HCT116 (cell line): ENCODE measurements at regions not wholly inside any gene's neighbourhood (a gene's known extent, or its start where the extent isn't known, plus 50 kb on each side); places are given as distances from the start of the nearest gene placed in this dataset.

Experiments
- ATAC-seq: fragments of 200-7000 bp; cut with Tn5 transposase; 2 replicates; pipeline ENCODE4 v1.9.1; 2020; ENCODE audit warnings: mild to moderate bottlenecking, moderate library complexity
- BruUV-seq: library from RNA; stranded (reverse); fragments of 400-500 nt; replicated peaks from 2 replicates; lab custom pipeline; 2021; lab: Mats Ljungman, UMichigan
- CTCF ChIA-PET: fragments of 300-600 bp; sonication (Branson Sonifier 250); formaldehyde crosslinking; loops from one replicate; lab custom pipeline; 2021; ENCODE audit warnings: antibody characterized with exemption; lab: Charles Lee
- POLR2A ChIA-PET: fragments of 300-600, 350-600 bp; sonication (Branson Sonifier 250); formaldehyde crosslinking; loops from one replicate; lab custom pipeline; 2021; ENCODE audit warnings: antibody characterized with exemption; lab: Charles Lee
- RAD21 ChIA-PET, 2 experiments: fragments of 300-600 bp; sonication (Branson Sonifier 250); formaldehyde crosslinking; loops; one replicate each; lab custom pipeline; 2023; ENCODE audit warnings: low total read pairs in 2 of 2; ENCODE audit not compliant: uncharacterized antibody in 2 of 2, unreplicated experiment in 2 of 2, low non-redundant PET in 1 of 2; lab: Charles Lee
- DNase-seq: peaks from one replicate; pipeline ENCODE4 v3.0.0-alpha.2; 2010; ENCODE audit warnings: low read depth, low spot score
- H2AFZ ChIP-seq: fragments of 200-600 bp; shearing (Covaris generic), sonication (generic); 2 replicates; pipeline ENCODE4 v1.6.1; 2017; ENCODE audit warnings: low read depth, mixed run types, mixed read lengths, antibody characterized with exemption, low read length; ENCODE audit not compliant: poor library complexity, severe bottlenecking
- H3K27ac ChIP-seq: 2 replicates; pipeline ENCODE4 v1.5.1; 2012; ENCODE audit warnings: low read depth, low read length
- H3K27me3 ChIP-seq: fragments of 200-600 bp; sonication (generic); 2 replicates; pipeline ENCODE4 v1.6.1; 2016; ENCODE audit warnings: mixed run types, low read length, mixed read lengths; ENCODE audit not compliant: insufficient read depth
- H3K36me3 ChIP-seq, 2 experiments: fragments of 200-500 bp in 1 of 2; fragments of 200-600 bp in 1 of 2; sonication (Bioruptor generic) in 1 of 2; sonication (generic) in 1 of 2; 2 replicates each; pipeline versions ENCODE4 v1.5.1 to v1.6.1; 2014 to 2016; ENCODE audit warnings: low read length in 2 of 2, inconsistent platforms in 1 of 2, mixed read lengths in 1 of 2, mixed run types in 1 of 2; ENCODE audit not compliant: insufficient read depth in 2 of 2, control insufficient read depth in 1 of 2
- H3K4me1 ChIP-seq, 2 experiments: fragments of 200-600 bp in 1 of 2; sonication (generic) in 1 of 2; 2 replicates each; pipeline versions ENCODE4 v1.5.1 to v1.6.1; 2012 to 2017; ENCODE audit warnings: low read length in 2 of 2, inconsistent platforms in 1 of 2, mild to moderate bottlenecking in 1 of 2, mixed read lengths in 1 of 2, mixed run types in 1 of 2, moderate library complexity in 1 of 2; ENCODE audit not compliant: insufficient read depth in 2 of 2, control insufficient read depth in 1 of 2
- H3K4me2 ChIP-seq: fragments of 200-600 bp; sonication (generic); 2 replicates; pipeline ENCODE4 v1.6.1; 2017; ENCODE audit warnings: mixed run types, low read length, mixed read lengths
- H3K4me3 ChIP-seq, 2 experiments: fragments of 200-600 bp in 1 of 2; sonication (generic) in 1 of 2; replicated peaks in 1 of 2; 2 replicates each; pipeline ENCODE4 v1.5.1; 2011 to 2016; ENCODE audit warnings: low read length in 2 of 2, control low read depth in 1 of 2, low read depth in 1 of 2, mild to moderate bottlenecking in 1 of 2, mixed read lengths in 1 of 2, mixed run types in 1 of 2
- H3K79me2 ChIP-seq: fragments of 200-600 bp; sonication (generic); 2 replicates; pipeline ENCODE4 v1.6.1; 2017; ENCODE audit warnings: mild to moderate bottlenecking, mixed run types, low read length, moderate library complexity, mixed read lengths; ENCODE audit not compliant: insufficient read depth
- H3K9ac ChIP-seq: fragments of 200-600 bp; sonication (generic); 2 replicates; pipeline ENCODE4 v1.6.1; 2016; ENCODE audit warnings: low read length, mixed read lengths
- H3K9me2 ChIP-seq: fragments of 200-600 bp; sonication (generic), shearing (Covaris generic); 2 replicates; pipeline ENCODE4 v1.6.1; 2017; ENCODE audit warnings: mixed run types, mild to moderate bottlenecking, moderate library complexity; ENCODE audit not compliant: insufficient read depth
- H3K9me3 ChIP-seq, 2 experiments: fragments of 200-500 bp in 1 of 2; fragments of 200-600 bp in 1 of 2; sonication (Bioruptor generic) in 1 of 2; sonication (generic) in 1 of 2; 2 replicates each; pipeline ENCODE4 v1.6.1; 2014 to 2017; ENCODE audit warnings: low read length in 2 of 2, mixed read lengths in 2 of 2, inconsistent platforms in 1 of 2, low read depth in 1 of 2, mild to moderate bottlenecking in 1 of 2, mixed run types in 1 of 2, moderate library complexity in 1 of 2; ENCODE audit not compliant: control insufficient read depth in 1 of 2, insufficient read depth in 1 of 2
- H4K20me1 ChIP-seq: fragments of 200-600 bp; sonication (generic), shearing (Covaris generic); 2 replicates; pipeline ENCODE4 v1.6.1; 2017; ENCODE audit warnings: mixed run types, mild to moderate bottlenecking, moderate library complexity; ENCODE audit not compliant: insufficient read depth
- EZH2 ChIP-seq: fragments of 200-600 bp; sonication (generic); IDR thresholded peaks from 2 replicates; pipeline ENCODE4 v1.6.1; 2017; ENCODE audit warnings: antibody characterized with exemption, mixed run types
- JUND ChIP-seq: IDR thresholded peaks from 2 replicates; pipeline ENCODE4 v1.6.1; 2012
- MAX ChIP-seq: IDR thresholded peaks from 2 replicates; pipeline ENCODE4 v1.6.1; 2012
- POLR2AphosphoS5 ChIP-seq: IDR thresholded peaks from 2 replicates; pipeline ENCODE4 v1.6.1; 2011; ENCODE audit warnings: mild to moderate bottlenecking, low read depth, low read length, moderate library complexity
- SP1 ChIP-seq: IDR thresholded peaks from 2 replicates; pipeline ENCODE4 v1.6.1; 2012; ENCODE audit warnings: low read depth
- SRF ChIP-seq: IDR thresholded peaks from 2 replicates; pipeline ENCODE4 v1.6.1; 2012; ENCODE audit warnings: low read depth
- TCF7L2 ChIP-seq: IDR thresholded peaks from 2 replicates; pipeline ENCODE4 v1.7.0; 2011; ENCODE audit warnings: borderline replicate concordance, inconsistent platforms; ENCODE audit not compliant: insufficient read depth, insufficient read length; ENCODE audit errors: extremely low read depth
- ZFX ChIP-seq: fragments of 450-650 bp; IDR thresholded peaks from 2 replicates; pipeline ENCODE4 v1.6.1; 2017
- intact Hi-C: fragments of 100-400 bp; cut with micrococcal nuclease; formaldehyde crosslinking; loops from 2 replicates; pipeline ENCODE4 v1.10.0; 2022
- TF ChIP-seq, protein P1 (sequence below), 3 experiments: fragments of 200-600 bp in 1 of 3; sonication (generic) in 1 of 3; IDR thresholded peaks in 2 of 3; conservative IDR thresholded peaks in 1 of 3; 2 replicates each; pipeline ENCODE4 v1.5.1; 2012 to 2017; ENCODE audit warnings: low read depth in 2 of 3, low read length in 2 of 3, antibody characterized with exemption in 1 of 3, borderline replicate concordance in 1 of 3, control low read depth in 1 of 3, mild to moderate bottlenecking in 1 of 3, mixed read lengths in 1 of 3, mixed run types in 1 of 3, moderate library complexity in 1 of 3; ENCODE audit not compliant: insufficient read depth in 1 of 3

DNA sequence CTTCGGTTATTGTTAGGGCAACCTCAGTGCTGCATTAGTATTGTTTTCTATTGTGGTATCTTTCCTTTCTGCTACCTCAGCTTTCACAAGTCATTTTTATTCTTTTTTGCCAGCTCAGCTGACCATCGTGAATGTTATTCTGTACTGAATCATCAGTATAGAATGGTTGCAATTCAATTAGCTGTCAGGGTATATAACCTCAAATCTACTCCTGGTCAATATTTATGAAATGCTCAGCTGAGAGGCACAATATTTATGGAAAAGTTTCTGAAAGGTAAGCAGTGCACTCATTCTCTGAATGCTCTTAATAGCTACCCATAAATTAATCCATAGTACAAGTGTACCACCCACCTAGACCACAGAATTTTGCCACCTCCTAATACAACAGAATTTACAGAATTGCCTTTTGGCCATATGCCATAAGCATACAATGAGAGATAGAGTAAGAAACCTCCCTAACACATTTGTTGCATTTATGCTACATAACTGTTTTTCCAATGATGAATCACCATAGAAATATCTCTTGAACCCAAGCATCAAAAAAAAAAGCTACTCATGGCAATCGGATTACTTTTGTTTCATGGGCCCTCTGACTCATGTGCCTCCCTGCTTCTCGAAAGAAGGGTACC is 732.6 kb upstream of the CHRM3 start:
- Histone ChIP-seq H2AFZ (no peak overlapping the region), H3K4me1 (no peaks in the 10 kb centered on the region), H3K9me3 (peaks cover 6 to 11% of the 10 kb centered on the region in 2 experiments; a peak in 2 of 4 replicates), H3K9me2 (no peaks in the 10 kb centered on the region), H3K79me2 (no peaks in the 10 kb centered on the region), H3K27ac (no peak overlapping the region), H3K27me3 (no peaks in the 10 kb centered on the region), H3K36me3 (no peaks in the 10 kb centered on the region), H4K20me1 (no peaks in the 10 kb centered on the region; the same call in 1 of the 2 replicates), H3K4me2 (no peak overlapping the region), H3K9ac (no peak overlapping the region), H3K4me3 (no peak overlapping the region)
- intact Hi-C loops, result no loop called here
- BruUV-seq, result no TSS peak
- TF ChIP-seq ZFX (no peak), POLR2AphosphoS5 (no peak), MAX (no peak), SP1 (no peak), JUND (no peak), SRF (no peak), TCF7L2 (no peak), EZH2 (no peak)
- TF ChIP-seq, protein P1, sequence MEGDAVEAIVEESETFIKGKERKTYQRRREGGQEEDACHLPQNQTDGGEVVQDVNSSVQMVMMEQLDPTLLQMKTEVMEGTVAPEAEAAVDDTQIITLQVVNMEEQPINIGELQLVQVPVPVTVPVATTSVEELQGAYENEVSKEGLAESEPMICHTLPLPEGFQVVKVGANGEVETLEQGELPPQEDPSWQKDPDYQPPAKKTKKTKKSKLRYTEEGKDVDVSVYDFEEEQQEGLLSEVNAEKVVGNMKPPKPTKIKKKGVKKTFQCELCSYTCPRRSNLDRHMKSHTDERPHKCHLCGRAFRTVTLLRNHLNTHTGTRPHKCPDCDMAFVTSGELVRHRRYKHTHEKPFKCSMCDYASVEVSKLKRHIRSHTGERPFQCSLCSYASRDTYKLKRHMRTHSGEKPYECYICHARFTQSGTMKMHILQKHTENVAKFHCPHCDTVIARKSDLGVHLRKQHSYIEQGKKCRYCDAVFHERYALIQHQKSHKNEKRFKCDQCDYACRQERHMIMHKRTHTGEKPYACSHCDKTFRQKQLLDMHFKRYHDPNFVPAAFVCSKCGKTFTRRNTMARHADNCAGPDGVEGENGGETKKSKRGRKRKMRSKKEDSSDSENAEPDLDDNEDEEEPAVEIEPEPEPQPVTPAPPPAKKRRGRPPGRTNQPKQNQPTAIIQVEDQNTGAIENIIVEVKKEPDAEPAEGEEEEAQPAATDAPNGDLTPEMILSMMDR (IDR thresholded peaks at IDR 0.05 in 2 of 3, conservative IDR thresholded peaks at IDR 0.05 in 1 of 3; ENCODE audit: borderline replicate concordance in 1 of 3, insufficient read depth in 1 of 3, low read depth in 2 of 3, low read length in 2 of 3), result no peak
- POLR2A ChIA-PET, result no interaction called here
- ATAC-seq (no peak), DNase-seq (no peak)
- CTCF ChIA-PET, result no interaction called here
- RAD21 ChIA-PET, result no interaction called here
